Caco-2 (cell line): ENCODE measurements at regions not wholly inside any gene's neighbourhood (a gene's known extent, or its start where the extent isn't known, plus 50 kb on each side); places are given as distances from the start of the nearest gene placed in this dataset.

ENCODE experiments used
- BruUV-seq: library from RNA; stranded (reverse); fragments of 400-500 nt; replicated peaks from 2 replicates; lab custom pipeline; 2021; lab: Mats Ljungman, UMichigan
- CTCF ChIA-PET: fragments of 300-600 bp; sonication (Branson Sonifier 250); formaldehyde crosslinking; loops from one replicate; lab custom pipeline; 2022; ENCODE audit warnings: antibody characterized with exemption; lab: Charles Lee
- POLR2A ChIA-PET: fragments of 300-600 bp; sonication (Branson Sonifier 250); formaldehyde crosslinking; loops from one replicate; lab custom pipeline; 2022; ENCODE audit warnings: antibody characterized with exemption; lab: Charles Lee
- DNase-seq, 2 experiments: peaks; one replicate each; pipeline versions ENCODE4 v3.0.0 to v3.0.0-alpha.2; 2020 to 2022
- H3K27me3 ChIP-seq: replicated peaks from 2 replicates; pipeline ENCODE4 v1.6.0; 2011; ENCODE audit warnings: low read length; ENCODE audit not compliant: control insufficient read depth, insufficient read depth
- H3K36me3 ChIP-seq: 2 replicates; pipeline ENCODE4 v1.5.1; 2011; ENCODE audit warnings: low read length; ENCODE audit not compliant: control insufficient read depth, insufficient read depth
- H3K4me1 ChIP-seq: fragments of 250-450 bp; sonication (Bioruptor Pico); 2 replicates; pipeline ENCODE4 v1.5.1; 2020; ENCODE audit warnings: mild to moderate bottlenecking
- H3K4me3 ChIP-seq: 2 replicates; pipeline ENCODE4 v1.5.1; 2011; ENCODE audit warnings: low read depth, mild to moderate bottlenecking, control low read depth, low read length
- H3K9me3 ChIP-seq: fragments of 250-450 bp; sonication (Bioruptor Pico); 2 replicates; pipeline ENCODE4 v1.5.1; 2020; ENCODE audit warnings: mild to moderate bottlenecking, moderate library complexity
- H3K27ac Mint-ChIP-seq: one replicate; pipeline ENCODE4 v1.8.0; 2022; ENCODE audit warnings: mixed read lengths; ENCODE audit not compliant: unreplicated experiment
- H3K27me3 Mint-ChIP-seq: one replicate; pipeline ENCODE4 v1.8.0; 2022; ENCODE audit warnings: mixed read lengths; ENCODE audit not compliant: insufficient read depth, unreplicated experiment
- H3K36me3 Mint-ChIP-seq: one replicate; pipeline ENCODE4 v1.8.0; 2022; ENCODE audit warnings: mild to moderate bottlenecking, mixed read lengths; ENCODE audit not compliant: insufficient read depth, unreplicated experiment
- H3K4me1 Mint-ChIP-seq: one replicate; pipeline ENCODE4 v1.8.0; 2022; ENCODE audit warnings: low read depth, mixed read lengths; ENCODE audit not compliant: unreplicated experiment
- H3K4me3 Mint-ChIP-seq: one replicate; pipeline ENCODE4 v1.8.0; 2022; ENCODE audit warnings: mild to moderate bottlenecking, moderate library complexity, mixed read lengths; ENCODE audit not compliant: unreplicated experiment
- H3K9me3 Mint-ChIP-seq: one replicate; pipeline ENCODE4 v1.8.0; 2022; ENCODE audit warnings: mixed read lengths; ENCODE audit not compliant: unreplicated experiment
- CTCF ChIP-seq, 2 experiments: fragments of 200-600 bp in 1 of 2; IDR thresholded peaks; 1 replicate in 1 of 2; 2 replicates in 1 of 2; pipeline versions ENCODE4 v1.5.1 to v1.8.0; 2011 to 2022; ENCODE audit warnings: antibody characterized with exemption in 1 of 2, control low read depth in 1 of 2, inconsistent platforms in 1 of 2, low read depth in 1 of 2, low read length in 1 of 2, mild to moderate bottlenecking in 1 of 2, moderate library complexity in 1 of 2; ENCODE audit not compliant: insufficient read depth in 1 of 2, severe bottlenecking in 1 of 2, unreplicated experiment in 1 of 2
- intact Hi-C: fragments of 100-400 bp; cut with micrococcal nuclease; formaldehyde crosslinking; loops from one replicate; pipeline ENCODE4 v1.10.0; 2022; ENCODE audit not compliant: unreplicated experiment

GRCh38 chr16:66274335-66275110, 92.0 kb upstream of the CDH5 start:
- no peak overlapping the region for H3K27ac Mint-ChIP-seq
- peaks cover 12% of the 10 kb centered on the region for H3K36me3 Mint-ChIP-seq
- TF ChIP-seq CTCF (IDR thresholded peaks at IDR 0.05; ENCODE audit: insufficient read depth in 1 of 2, low read depth in 1 of 2, low read length in 1 of 2, severe bottlenecking in 1 of 2, unreplicated experiment in 1 of 2) = peak; percentile 20 to 31
- H3K4me3 Mint-ChIP-seq = no peak overlapping the region
- Histone ChIP-seq H3K9me3 (peaks cover 3% of the 10 kb centered on the region), H3K36me3 (no peaks in the 10 kb centered on the region), H3K4me3 (no peak overlapping the region), H3K4me1 (peaks cover 26% of the 10 kb centered on the region), H3K27me3 (no peaks in the 10 kb centered on the region)
- intact Hi-C loops = loop anchor here (1.0 to 10.0 kb wide), 3 partner anchors 70 to 1150 kb away; partner anchors contain the start of gene CDH11
- DNase-seq = no peak
- H3K9me3 Mint-ChIP-seq = peaks cover 8% of the 10 kb centered on the region
- no peaks in the 10 kb centered on the region for H3K27me3 Mint-ChIP-seq
- POLR2A ChIA-PET = no interaction called here
- CTCF ChIA-PET = no interaction called here
- peaks cover 25% of the 10 kb centered on the region for H3K4me1 Mint-ChIP-seq
- BruUV-seq = no TSS peak

- H3K9me3 ChIP-seq = no peaks in the 10 kb centered on the region; the same call in 1 of the 2 replicates
- peaks cover 12% of the 10 kb centered on the region for H3K36me3 Mint-ChIP-seq
- peak in 1 of 2 experiments; percentile 20 for TF ChIP-seq CTCF (IDR thresholded peaks at IDR 0.05; ENCODE audit: insufficient read depth in 1 of 2, low read depth in 1 of 2, low read length in 1 of 2, severe bottlenecking in 1 of 2, unreplicated experiment in 1 of 2)
- H3K4me3 ChIP-seq = no peak overlapping the region
- peaks cover 24% of the 10 kb centered on the region for H3K4me1 ChIP-seq
- H3K36me3 ChIP-seq = no peaks in the 10 kb centered on the region
- H3K27me3 Mint-ChIP-seq = no peaks in the 10 kb centered on the region
- no peak overlapping the region for H3K27ac Mint-ChIP-seq
- H3K4me1 Mint-ChIP-seq = peaks cover 24% of the 10 kb centered on the region
- BruUV-seq = no TSS peak
- no peaks in the 10 kb centered on the region for H3K27me3 ChIP-seq
- DNase-seq = peak in 1 of 2 experiments; percentile 43
- ChIA-PET POLR2A (no interaction called here), CTCF (no interaction called here)
- H3K9me3 Mint-ChIP-seq = peaks cover under 1% of the 10 kb centered on the region
- intact Hi-C loops = loop anchor here (1.0 to 10.0 kb wide), 3 partner anchors 71 to 1149 kb away; partner anchors contain the start of gene CDH11
- H3K4me3 Mint-ChIP-seq = no peak overlapping the region
Observed at GRCh38 chr16:66273644-66274334, 92.7 kb upstream of the CDH5 start.

- H3K4me1 Mint-ChIP-seq = peaks cover 16% of the 10 kb centered on the region
- ChIA-PET POLR2A (no interaction called here), CTCF (no interaction called here)
- no peaks in the 10 kb centered on the region for H3K27me3 ChIP-seq
- TF ChIP-seq CTCF (IDR thresholded peaks at IDR 0.05; ENCODE audit: insufficient read depth in 1 of 2, low read depth in 1 of 2, low read length in 1 of 2, severe bottlenecking in 1 of 2, unreplicated experiment in 1 of 2) = no peak
- H3K27me3 Mint-ChIP-seq = no peaks in the 10 kb centered on the region
- no peaks in the 10 kb centered on the region for H3K9me3 Mint-ChIP-seq
- intact Hi-C loops = loop anchor here (5.0 to 10.0 kb wide), 2 partner anchors 366 to 1148 kb away; partner anchors contain the start of gene CDH11
- no peak for DNase-seq
- H3K36me3 ChIP-seq = no peaks in the 10 kb centered on the region
- H3K27ac Mint-ChIP-seq = no peak overlapping the region
- H3K4me1 ChIP-seq = peaks cover 17% of the 10 kb centered on the region; the same call in 1 of the 2 replicates
- peaks cover 7% of the 10 kb centered on the region for H3K36me3 Mint-ChIP-seq
- no peak overlapping the region for H3K4me3 Mint-ChIP-seq
- BruUV-seq = no TSS peak
- H3K9me3 ChIP-seq = no peaks in the 10 kb centered on the region
- no peak overlapping the region for H3K4me3 ChIP-seq
Observed at GRCh38 chr16:66273053-66273452, 93.4 kb upstream of the CDH5 start.
